Hepatocyte (in vitro differentiated cells): ENCODE measurements at regions not wholly inside any gene's neighbourhood (a gene's known extent, or its start where the extent isn't known, plus 50 kb on each side); places are given as distances from the start of the nearest gene placed in this dataset.

Experiments
- CTCF ChIP-seq: fragments of 200-600 bp; sonication (generic); IDR thresholded peaks from 2 replicates; pipeline ENCODE4 v1.5.1; 2016; ENCODE audit warnings: antibody characterized with exemption, mild to moderate bottlenecking; ENCODE audit not compliant: poor library complexity
- EZH2phosphoT487 ChIP-seq: fragments of 200-600 bp; sonication (generic); IDR thresholded peaks from one replicate; pipeline ENCODE4 v1.6.1; 2018; ENCODE audit warnings: antibody characterized with exemption, mild to moderate bottlenecking, low read depth, moderate library complexity; ENCODE audit not compliant: unreplicated experiment, severe bottlenecking

GRCh38 chr18:49682173-49682802, 120.4 kb downstream of the LIPG start:
- TF ChIP-seq CTCF (no peak), EZH2phosphoT487 (no peak)
